Head of caudate nucleus (tissue), 42 donors: ENCODE measurements at regions not wholly inside any gene's neighbourhood (a gene's known extent, or its start where the extent isn't known, plus 50 kb on each side); places are given as distances from the start of the nearest gene placed in this dataset.
"Not testable (repeated sequence)": the region's sequence is repeated elsewhere in the genome, so short reads cannot be mapped to it uniquely, and the experiment has no call there.

ENCODE experiments used
- DNase-seq, 42 donors: peaks; one replicate each; pipeline versions ENCODE4 v3.0.0 to v3.0.0-alpha.2; 2020 to 2021; ENCODE audit warnings: mixed read lengths in 7 of 42
- intact Hi-C: fragments of 100-400 bp; cut with DNase I; formaldehyde crosslinking; loops from one replicate; pipeline ENCODE4 v1.15.0; 2022

DNA sequence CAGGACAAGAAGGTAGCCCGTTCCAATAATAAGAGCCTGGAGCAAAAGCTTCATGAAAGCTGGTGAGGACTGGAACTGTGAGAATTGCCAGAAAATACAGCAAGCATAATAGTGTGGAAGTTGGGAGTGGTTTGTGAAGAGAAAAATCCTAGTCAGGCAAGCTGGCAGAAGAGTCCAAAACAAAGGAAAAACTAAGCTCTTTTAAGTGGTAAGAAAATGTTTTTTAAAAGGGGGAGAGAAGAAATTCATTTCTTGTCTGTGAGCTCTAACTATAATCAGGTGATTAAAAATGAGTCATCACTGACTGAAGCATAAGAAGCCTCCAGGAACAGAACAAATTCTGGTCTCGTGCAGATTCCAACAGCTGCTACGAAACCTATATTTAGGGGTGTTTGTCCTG is 102.6 kb downstream of the CAAP1 start:
- intact Hi-C loops: no loop called here
- DNase-seq: peak in 2 of 42 donors; percentile 2 to 16

- intact Hi-C loops: no loop called here
- no peak for DNase-seq
Observed at GRCh38 chr9:26786564-26786963, 106.0 kb downstream of the CAAP1 start.

GRCh38 chr9:26782899-26783298 is 109.7 kb downstream of the CAAP1 start:
- no peak for DNase-seq
- intact Hi-C loops: no loop called here

DNA sequence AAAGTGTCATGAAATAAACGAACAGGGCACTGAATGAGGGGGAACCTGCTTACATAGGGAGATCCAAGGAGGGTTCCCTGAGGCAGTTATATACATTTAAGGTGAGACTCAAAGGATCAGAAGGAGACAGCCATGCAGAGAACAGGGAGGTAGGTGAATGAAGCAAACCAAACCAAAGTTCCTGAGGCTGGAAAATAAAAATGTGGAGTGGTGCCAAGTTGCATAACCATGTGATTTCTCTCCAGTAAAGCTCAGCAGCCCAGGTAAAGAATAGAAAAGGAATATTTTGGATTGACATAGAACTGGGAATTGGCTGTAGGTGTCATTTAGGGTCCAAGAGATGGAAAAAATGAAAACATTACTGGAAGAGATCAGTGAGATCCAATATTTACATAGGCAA is 110.7 kb downstream of the CAAP1 start:
- intact Hi-C loops: no loop called here
- DNase-seq: no peak

DNA sequence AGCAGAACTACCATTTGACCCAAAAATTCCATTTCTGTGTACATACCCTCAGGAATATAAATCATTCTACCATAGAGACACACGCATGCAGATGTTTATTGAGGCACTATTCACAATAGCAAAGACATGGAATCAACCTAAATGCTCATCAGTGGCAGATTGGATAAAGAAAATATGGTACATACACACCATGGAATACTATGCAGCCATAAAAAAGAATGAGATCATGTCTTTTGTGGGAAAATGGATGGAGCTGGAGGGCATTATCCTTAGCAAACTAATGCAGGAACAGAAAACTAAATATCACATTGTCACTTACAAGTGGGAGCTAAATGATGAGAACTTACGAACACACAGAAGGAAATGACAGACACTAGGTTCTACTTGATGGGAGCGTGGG is 112.3 kb downstream of the CAAP1 start:
- DNase-seq, intact Hi-C loops: not testable (repeated sequence)

- DNase-seq: no peak
- intact Hi-C loops: no loop called here
Observed at GRCh38 chr9:26779062-26779461, 113.5 kb downstream of the CAAP1 start.

DNA sequence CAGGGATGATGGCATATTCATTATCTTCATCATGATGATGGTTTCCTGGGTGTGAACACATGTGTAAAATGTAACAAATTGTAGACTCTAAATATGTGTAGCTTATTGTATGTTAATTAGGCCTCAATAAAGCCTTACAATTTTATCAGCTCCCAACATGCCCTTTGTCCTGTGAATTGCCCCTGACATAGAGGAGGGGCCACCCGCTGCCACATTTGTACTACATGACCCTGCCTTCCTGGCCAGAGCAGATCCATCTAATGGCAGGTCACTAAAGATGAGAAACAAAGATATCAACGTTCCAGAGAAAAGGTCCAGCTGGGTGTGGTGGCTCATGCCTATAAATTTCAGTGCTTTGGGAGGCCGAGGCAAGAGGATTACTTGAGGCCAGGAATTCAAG is 117.2 kb downstream of the CAAP1 start:
- DNase-seq: no peak
- intact Hi-C loops: no loop called here

DNA sequence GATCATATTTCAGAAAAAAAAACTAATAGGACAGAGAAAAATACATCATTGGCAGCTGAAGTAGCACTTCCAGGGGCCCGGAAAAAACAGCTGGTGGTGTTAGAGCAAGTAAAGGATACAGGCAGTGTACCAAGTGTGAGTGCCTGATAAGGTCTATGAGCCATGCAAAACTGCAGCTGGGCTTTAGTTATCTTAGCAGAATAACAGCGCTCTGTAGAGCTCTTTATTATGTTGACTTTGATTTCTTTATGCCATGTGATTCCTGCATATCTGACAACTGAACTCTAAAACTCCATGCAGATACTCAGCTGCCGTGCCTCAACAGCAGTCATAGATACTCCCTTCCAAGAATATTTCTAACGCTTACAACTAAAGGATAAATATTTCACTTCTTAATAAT is 119.5 kb downstream of the CAAP1 start:
- no peak for DNase-seq
- intact Hi-C loops: no loop called here

DNA sequence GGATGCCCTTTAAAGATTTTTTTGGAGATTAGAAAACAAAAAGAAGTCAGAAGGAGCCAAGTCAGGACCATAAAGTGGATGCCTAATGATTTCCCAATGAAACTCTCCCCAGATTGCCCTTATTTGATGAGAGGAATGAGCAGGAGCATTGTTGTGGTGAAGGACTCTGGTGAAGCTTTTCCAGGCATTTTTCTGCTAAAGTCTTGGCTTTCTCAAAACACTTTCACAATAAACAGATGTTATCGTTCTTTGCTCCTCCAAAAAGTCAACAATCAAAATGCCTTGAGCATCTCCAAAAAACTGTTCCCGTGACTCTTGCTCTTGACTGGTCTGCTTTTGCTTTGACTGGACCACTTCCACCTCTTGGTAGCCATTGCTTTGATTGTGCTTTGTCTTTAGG is 121.8 kb downstream of the CAAP1 start:
- intact Hi-C loops: no loop called here
- DNase-seq: no peak

DNA sequence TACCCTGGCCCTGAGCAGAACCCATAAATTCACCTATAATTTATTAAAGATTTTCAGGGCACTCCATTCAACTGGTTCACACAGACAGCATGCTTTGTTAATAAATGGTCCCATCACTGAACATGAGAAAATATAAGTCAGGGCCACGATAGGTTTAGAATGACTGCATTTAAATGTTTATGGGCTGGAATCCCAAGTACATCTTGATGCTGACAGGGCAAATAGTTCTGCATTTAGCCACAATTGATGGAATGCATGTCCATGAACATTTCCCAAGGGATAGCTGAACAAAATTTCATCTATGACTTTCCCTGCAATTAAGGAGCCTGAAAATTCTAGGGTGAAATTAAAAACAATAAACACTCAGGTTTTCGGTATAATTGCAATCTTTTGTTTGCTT is 124.5 kb downstream of the CAAP1 start:
- intact Hi-C loops: no loop called here
- no peak for DNase-seq

DNA sequence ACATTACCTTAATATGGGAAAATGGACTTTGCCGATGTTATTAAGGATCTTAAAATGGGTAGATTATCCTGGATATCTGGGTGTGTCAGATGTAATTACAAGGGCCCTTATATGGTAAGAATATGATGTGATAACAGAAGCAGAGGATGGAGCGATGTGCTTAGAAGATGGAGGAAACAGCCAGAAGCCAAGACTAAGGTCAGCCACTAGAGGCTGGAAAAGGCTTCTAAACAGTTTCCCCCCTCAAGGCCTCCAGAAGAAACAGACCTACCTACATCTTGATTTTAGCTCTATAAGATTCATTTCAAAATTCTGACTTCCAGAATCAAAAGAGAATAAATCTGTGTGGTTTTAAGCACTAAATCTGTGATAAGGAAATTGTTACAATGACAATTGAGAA is 131.9 kb downstream of the CAAP1 start:
- intact Hi-C loops: no loop called here
- no peak for DNase-seq

- intact Hi-C loops: no loop called here
Observed at GRCh38 chr9:26758655-26759054, 133.9 kb downstream of the CAAP1 start.

GRCh38 chr9:26756881-26757280 is 135.7 kb downstream of the CAAP1 start:
- DNase-seq: peak in 14 of 42 donors; percentile 5 to 42 (median 17)
- intact Hi-C loops: no loop called here

More at GRCh38 chr9:26758655-26759054, 133.9 kb downstream of the CAAP1 start:
- no peak for DNase-seq

DNA sequence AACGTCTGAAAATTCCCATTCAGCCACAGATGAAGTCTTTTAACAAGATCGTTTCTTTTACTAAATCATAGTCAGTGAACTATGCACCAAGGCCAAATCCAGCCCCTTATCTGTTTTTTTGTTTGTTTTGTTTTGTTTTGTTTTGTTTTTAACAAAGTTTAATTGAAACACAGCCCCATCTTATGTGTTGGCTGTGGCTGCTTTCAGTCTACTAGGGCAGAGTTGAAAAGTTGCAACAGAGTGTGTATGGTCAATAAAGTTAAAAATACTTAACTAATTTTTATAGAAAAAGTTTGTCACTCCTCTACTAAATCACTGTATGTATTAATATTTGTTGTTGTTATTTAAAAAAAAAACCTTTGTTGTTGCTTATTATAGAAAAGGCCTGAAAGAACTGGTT is 137.1 kb downstream of the CAAP1 start:
- no peak for DNase-seq
- intact Hi-C loops: no loop called here

- DNase-seq: no peak
- intact Hi-C loops: no loop called here
Observed at GRCh38 chr9:26754509-26755164, 138.0 kb downstream of the CAAP1 start.

- DNase-seq: no peak
- intact Hi-C loops: no loop called here
Observed at GRCh38 chr9:26753971-26754370, 138.6 kb downstream of the CAAP1 start.

- no peak for DNase-seq
- intact Hi-C loops: no loop called here
Observed at GRCh38 chr9:26750162-26750561, 142.4 kb downstream of the CAAP1 start.

DNA sequence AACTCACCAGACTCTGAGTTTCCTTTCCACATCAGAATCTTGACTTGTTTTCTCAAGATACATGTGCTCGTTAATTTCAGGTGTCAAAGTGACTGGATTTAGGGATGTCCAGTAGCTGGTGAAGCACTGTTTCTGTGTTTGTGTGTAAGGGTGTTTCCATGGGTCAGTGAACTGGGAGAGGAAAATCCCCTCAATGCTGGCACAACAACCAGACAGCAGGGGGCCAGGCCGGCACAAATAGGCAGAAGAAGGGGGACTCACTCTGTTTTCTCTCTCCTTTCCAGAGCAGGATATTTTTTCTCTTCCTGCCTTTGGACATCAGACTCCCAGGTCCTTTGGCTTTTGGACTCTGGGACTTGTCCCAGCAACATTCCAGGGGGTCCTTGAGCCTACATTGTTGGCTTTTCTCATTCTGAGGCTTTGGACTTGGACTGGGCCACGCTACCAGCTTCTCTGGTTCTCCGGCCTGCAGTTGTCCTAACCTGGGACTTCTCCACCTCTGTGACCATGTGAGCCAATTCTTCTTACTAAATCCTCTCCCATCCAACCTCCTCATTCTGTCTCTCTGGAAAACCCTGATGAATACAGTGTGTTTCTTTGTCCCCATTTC is 144.0 kb downstream of the CAAP1 start:
- intact Hi-C loops: no loop called here

GRCh38 chr9:26747611-26748010 is 145.0 kb downstream of the CAAP1 start:
- intact Hi-C loops: no loop called here
- no peak for DNase-seq

More for the DNA sequence above, 144.0 kb downstream of the CAAP1 start:
- DNase-seq: no peak

DNA sequence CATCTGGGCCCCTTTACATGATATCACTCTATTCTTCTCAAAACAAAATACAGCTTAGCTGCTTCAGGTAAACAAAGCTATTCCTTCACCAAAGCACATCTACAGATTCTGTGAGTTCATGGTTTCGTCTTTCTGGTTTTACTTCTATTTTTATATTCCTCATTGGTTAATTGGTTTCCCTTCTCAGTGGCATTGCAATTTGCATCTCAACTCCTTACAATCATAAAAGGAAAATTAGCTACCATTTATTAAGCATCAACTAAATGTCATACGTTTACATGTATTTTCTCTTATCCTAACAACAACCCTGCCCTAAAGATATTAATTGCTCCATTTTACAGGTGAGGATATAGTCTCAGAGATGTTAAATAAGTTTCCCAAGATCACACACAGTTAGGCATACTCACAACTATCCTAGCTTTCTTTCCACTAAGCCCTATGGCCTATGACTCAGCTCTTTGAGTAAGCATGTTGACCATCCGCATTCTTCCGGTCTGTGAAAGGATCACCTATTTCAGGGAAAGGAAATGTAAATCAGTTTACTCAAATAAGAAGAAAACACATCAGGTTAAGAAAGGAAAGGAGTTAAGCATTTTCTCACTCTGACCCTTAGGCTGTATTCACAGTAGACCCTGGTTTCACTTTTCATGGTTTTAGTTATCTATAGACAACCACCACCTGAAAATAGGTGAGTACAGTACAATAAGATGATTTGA is 146.1 kb downstream of the CAAP1 start:
- intact Hi-C loops: no loop called here
- DNase-seq: no peak

- intact Hi-C loops: no loop called here
- no peak for DNase-seq
Observed at GRCh38 chr9:26745111-26745510, 147.5 kb downstream of the CAAP1 start.
